GM12878 (cell line): ENCODE measurements at regions not wholly inside any gene's neighbourhood (a gene's known extent, or its start where the extent isn't known, plus 50 kb on each side); places are given as distances from the start of the nearest gene placed in this dataset.

ENCODE experiments used
- BHLHE40 ChIP-seq, 2 experiments: fragments of 450-650 bp in 1 of 2; IDR thresholded peaks; 2 replicates each; pipeline ENCODE4 v1.6.1; 2011 to 2017; ENCODE audit warnings: low read depth in 2 of 2, borderline replicate concordance in 1 of 2, improper control_type of control experiment in 1 of 2, low read length in 1 of 2, mild to moderate bottlenecking in 1 of 2
- CTCF ChIP-seq, 3 experiments: IDR thresholded peaks in 2 of 3; conservative IDR thresholded peaks in 1 of 3; 2 replicates each; pipeline ENCODE4 v1.5.1; 2011; ENCODE audit warnings: low read depth in 3 of 3, low read length in 3 of 3, mild to moderate bottlenecking in 3 of 3, control low read depth in 2 of 3, moderate library complexity in 2 of 3, inconsistent platforms in 1 of 3, mixed read lengths in 1 of 3; ENCODE audit not compliant: control insufficient read depth in 2 of 3, insufficient read depth in 1 of 3; ENCODE audit errors: extremely low read depth in 1 of 3
- EP300 ChIP-seq, 2 experiments: fragments of 150-350 bp in 1 of 2; IDR thresholded peaks; 2 replicates each; pipeline ENCODE4 v1.6.1; 2011 to 2012; ENCODE audit warnings: low read depth in 2 of 2, low read length in 2 of 2, borderline replicate concordance in 1 of 2, improper control_type of control experiment in 1 of 2, inconsistent platforms in 1 of 2; ENCODE audit not compliant: control insufficient read depth in 1 of 2
- GATAD2B ChIP-seq: fragments of 450-650 bp; conservative IDR thresholded peaks from 2 replicates; pipeline ENCODE4 v1.6.1; 2017; ENCODE audit warnings: low read depth, mild to moderate bottlenecking, moderate library complexity
- IKZF1 ChIP-seq: fragments of 450-650 bp; conservative IDR thresholded peaks from 2 replicates; pipeline ENCODE4 v1.6.1; 2017; ENCODE audit warnings: antibody characterized with exemption, mild to moderate bottlenecking
- TARDBP ChIP-seq: IDR thresholded peaks from 2 replicates; pipeline ENCODE4 v1.6.1; 2016; ENCODE audit warnings: borderline replicate concordance
- ZBED1 ChIP-seq: IDR thresholded peaks from 2 replicates; pipeline ENCODE4 v1.6.1; 2016; ENCODE audit warnings: borderline replicate concordance
- ZNF274 ChIP-seq: IDR thresholded peaks from one replicate; pipeline ENCODE4 v1.8.0; 2011; ENCODE audit not compliant: insufficient read length, insufficient read depth

- no peak for TF ChIP-seq ZBED1
- TF ChIP-seq IKZF1, result no peak
- TF ChIP-seq BHLHE40 (IDR thresholded peaks at IDR 0.05; ENCODE audit: borderline replicate concordance in 1 of 2, low read depth in 2 of 2, low read length in 1 of 2), result no peak
- TF ChIP-seq TARDBP, result no peak
- no peak for TF ChIP-seq EP300 (IDR thresholded peaks at IDR 0.05; ENCODE audit: borderline replicate concordance in 1 of 2, control insufficient read depth in 1 of 2, low read depth in 2 of 2, low read length in 2 of 2)
- no peak for TF ChIP-seq CTCF (IDR thresholded peaks at IDR 0.05 in 2 of 3, conservative IDR thresholded peaks at IDR 0.05 in 1 of 3; ENCODE audit: control insufficient read depth in 2 of 3, extremely low read depth in 1 of 3, insufficient read depth in 1 of 3, low read depth in 3 of 3, low read length in 3 of 3)
- TF ChIP-seq GATAD2B, result no peak
- no peak for TF ChIP-seq ZNF274
Observed at GRCh38 chr20:51158226-51158625, 135.3 kb upstream of the KCNG1 start.
